Colonic mucosa (tissue), 4 donors: ENCODE measurements at regions not wholly inside any gene's neighbourhood (a gene's known extent, or its start where the extent isn't known, plus 50 kb on each side); places are given as distances from the start of the nearest gene placed in this dataset.
"Not testable (repeated sequence)": the region's sequence is repeated elsewhere in the genome, so short reads cannot be mapped to it uniquely, and the experiment has no call there.

Experiments used
- DNase-seq: peaks from one replicate; pipeline ENCODE4 v3.0.0-alpha.2; 2020
- H3K27ac ChIP-seq: fragments of 200-600 bp; one replicate; pipeline ENCODE4 v1.8.0; 2021
- H3K27me3 ChIP-seq: fragments of 200-600 bp; one replicate; pipeline ENCODE4 v1.8.0; 2021
- H3K36me3 ChIP-seq: fragments of 200-600 bp; one replicate; pipeline ENCODE4 v1.8.0; 2021
- H3K4me1 ChIP-seq: fragments of 200-600 bp; one replicate; pipeline ENCODE4 v1.8.0; 2021; ENCODE audit warnings: mild to moderate bottlenecking
- H3K4me3 ChIP-seq: fragments of 200-600 bp; one replicate; pipeline ENCODE4 v1.8.0; 2021
- H3K9ac ChIP-seq, 2 donors: one replicate each; pipeline ENCODE4 v1.7.0; 2013; ENCODE audit warnings: control low read depth in 2 of 2, low read depth in 2 of 2, low read length in 2 of 2
- H3K9me3 ChIP-seq: fragments of 200-600 bp; one replicate; pipeline ENCODE4 v1.8.0; 2021
- CTCF ChIP-seq: fragments of 200-600 bp; IDR thresholded peaks from one replicate; pipeline ENCODE4 v1.8.0; 2022; ENCODE audit warnings: antibody characterized with exemption, mild to moderate bottlenecking
- intact Hi-C: fragments of 100-400 bp; cut with DNase I; formaldehyde crosslinking; loops from one replicate; pipeline ENCODE4 v1.14.1; 2022
- donor health status: healthy.
- donor health status: DM: no; HTN: no; CAD: no.
- donor health status: DM: no; HTN: no; CAD: no.

GRCh38 chr3:83230841-83231240 is 1469.4 kb upstream of the GBE1 start:
- Histone ChIP-seq H3K4me3 (no peak overlapping the region), H3K4me1 (no peaks in the 10 kb centered on the region)

GRCh38 chr3:83230376-83230775 is 1468.9 kb upstream of the GBE1 start:
- no peak for TF ChIP-seq CTCF
- Histone ChIP-seq H3K36me3 (no peaks in the 10 kb centered on the region), H3K27me3 (no peaks in the 10 kb centered on the region), H3K27ac (no peak overlapping the region), H3K4me1 (no peaks in the 10 kb centered on the region), H3K9ac (no peak overlapping the region), H3K9me3 (no peaks in the 10 kb centered on the region), H3K4me3 (no peak overlapping the region)
- intact Hi-C loops, result no loop called here
- no peak for DNase-seq

More at GRCh38 chr3:83230841-83231240, 1469.4 kb upstream of the GBE1 start:
- H3K9ac ChIP-seq, result no peak overlapping the region
- TF ChIP-seq CTCF, result no peak
- no peaks in the 10 kb centered on the region for H3K9me3 ChIP-seq
- H3K27me3 ChIP-seq, result no peaks in the 10 kb centered on the region
- no peaks in the 10 kb centered on the region for H3K36me3 ChIP-seq
- no peak overlapping the region for H3K27ac ChIP-seq
- intact Hi-C loops, result no loop called here
- no peak for DNase-seq

- Histone ChIP-seq H3K27me3 (no peaks in the 10 kb centered on the region), H3K9ac (no peak overlapping the region), H3K36me3 (no peaks in the 10 kb centered on the region), H3K4me1 (no peaks in the 10 kb centered on the region), H3K4me3 (no peak overlapping the region), H3K9me3 (no peaks in the 10 kb centered on the region), H3K27ac (no peak overlapping the region)
- intact Hi-C loops, result no loop called here
- no peak for DNase-seq
- no peak for TF ChIP-seq CTCF
Measured at GRCh38 chr3:83226751-83227150, 1465.3 kb upstream of the GBE1 start.

GRCh38 chr3:83224101-83224868 is 1462.8 kb upstream of the GBE1 start:
- intact Hi-C loops, result no loop called here
- DNase-seq, result no peak
- Histone ChIP-seq H3K36me3 (no peaks in the 10 kb centered on the region), H3K9me3 (no peaks in the 10 kb centered on the region), H3K27ac (no peak overlapping the region), H3K4me3 (no peak overlapping the region), H3K27me3 (no peaks in the 10 kb centered on the region), H3K4me1 (no peaks in the 10 kb centered on the region), H3K9ac (no peak overlapping the region)
- no peak for TF ChIP-seq CTCF

- Histone ChIP-seq H3K4me1 (no peaks in the 10 kb centered on the region), H3K27me3 (no peaks in the 10 kb centered on the region), H3K9me3 (no peaks in the 10 kb centered on the region), H3K9ac (no peak overlapping the region), H3K27ac (no peak overlapping the region), H3K36me3 (no peaks in the 10 kb centered on the region), H3K4me3 (no peak overlapping the region)
- no peak for DNase-seq
- TF ChIP-seq CTCF, result no peak
- intact Hi-C loops, result no loop called here
Measured at GRCh38 chr3:83218383-83219200, 1457.1 kb upstream of the GBE1 start.

- H3K4me1 ChIP-seq, intact Hi-C loops, H3K9ac ChIP-seq, H3K36me3 ChIP-seq, DNase-seq, H3K27me3 ChIP-seq, H3K9me3 ChIP-seq, H3K4me3 ChIP-seq, H3K27ac ChIP-seq: not testable (repeated sequence)
Measured at GRCh38 chr3:83217595-83218118, 1456.2 kb upstream of the GBE1 start.
